Stimulated activated CD4-positive, alpha-beta T cell treated with anti-CD3 and anti-CD28 coated beads, TNF-alpha, amount 100 ng/mL, for 48 hours (primary cell): ENCODE measurements at regions not wholly inside any gene's neighbourhood (a gene's known extent, or its start where the extent isn't known, plus 50 kb on each side); places are given as distances from the start of the nearest gene placed in this dataset.

Experiments used
- DNase-seq, 3 donors: peaks; one replicate each; pipeline ENCODE4 v3.0.0-alpha.2; 2020; ENCODE audit warnings: low read depth in 3 of 3

GRCh38 chr5:89302102-89302891, 419.3 kb upstream of the MEF2C start:
- DNase-seq: no peak

DNA sequence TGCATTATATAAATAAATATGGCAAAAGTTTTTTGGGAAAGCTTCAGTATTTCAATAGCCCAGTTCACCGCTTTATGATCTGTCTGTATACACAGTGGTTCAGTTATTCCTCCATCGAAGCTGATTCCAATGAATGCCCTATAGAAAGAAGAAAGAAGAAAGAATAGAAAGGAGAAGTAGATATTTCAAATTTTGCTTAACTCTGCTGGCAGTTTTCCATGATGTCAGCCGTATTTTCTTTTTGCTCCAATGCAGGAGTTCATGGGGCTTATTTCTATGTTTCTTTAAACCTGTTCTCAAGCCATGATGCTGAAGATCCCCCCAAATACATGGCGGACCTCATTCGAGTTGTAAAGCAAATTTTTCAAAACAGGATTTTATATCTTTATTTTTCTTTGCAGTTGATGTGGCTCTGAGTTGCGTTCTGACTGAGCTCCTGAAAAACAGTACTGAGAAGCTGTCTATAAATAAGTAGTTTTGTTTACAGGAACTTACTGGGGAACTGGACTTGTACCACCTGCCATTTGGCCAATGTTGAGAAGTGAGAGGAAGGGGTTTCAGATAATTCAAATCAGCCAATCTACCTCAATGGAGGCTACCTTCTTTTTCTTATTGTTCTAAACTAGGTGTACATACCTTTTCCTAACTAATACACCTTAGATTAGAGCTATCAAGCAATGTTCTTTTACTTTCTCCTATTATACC, 418.5 kb upstream of the MEF2C start:
- DNase-seq: no peak

DNA sequence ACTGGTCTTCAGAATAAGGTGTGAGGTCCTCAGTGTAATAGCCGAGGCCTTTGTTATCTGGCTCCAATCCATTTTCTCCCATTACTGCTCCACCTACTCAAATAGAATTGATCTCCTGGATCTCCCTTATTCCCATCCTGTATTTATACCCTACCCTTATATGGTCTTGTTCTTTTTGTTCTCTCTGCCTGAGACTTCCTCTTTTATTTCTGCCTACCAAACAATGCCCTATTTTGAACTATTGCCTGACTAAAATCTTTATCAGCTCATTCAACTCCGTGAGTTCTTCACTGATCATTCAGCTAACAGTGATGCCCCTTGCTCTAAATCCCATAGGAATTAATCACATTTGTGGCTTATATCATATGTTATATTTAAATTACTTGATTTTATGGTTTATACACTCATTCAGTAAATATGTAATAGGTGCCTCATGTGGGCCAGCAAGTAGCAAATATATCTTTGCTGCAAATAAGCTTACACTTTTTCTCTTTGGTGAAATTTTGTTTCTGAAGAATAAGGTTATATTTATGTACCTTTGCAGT, 417.5 kb upstream of the MEF2C start:
- no peak for DNase-seq

- DNase-seq: no peak
These were observed 417.0 kb upstream of the MEF2C start for GRCh38 chr5:89299998-89300397.

DNA sequence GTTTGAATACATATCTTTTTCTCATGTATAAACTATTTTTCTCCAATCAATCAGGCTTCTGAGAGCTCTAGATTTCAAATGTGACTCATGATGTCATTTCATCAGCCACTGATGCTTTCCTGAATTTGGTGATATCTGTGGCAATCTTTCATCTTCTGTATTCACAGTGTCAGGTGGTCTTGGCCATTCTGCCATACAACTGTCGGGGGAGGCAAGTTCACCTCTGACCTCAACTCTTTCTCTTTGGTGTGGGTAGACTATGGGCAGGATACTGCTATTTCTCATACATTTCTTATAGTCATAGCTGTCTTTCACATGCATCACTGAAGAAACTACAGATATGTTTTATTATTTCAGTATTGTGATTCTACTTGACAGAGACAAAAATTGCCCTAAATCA, 414.1 kb upstream of the MEF2C start:
- DNase-seq: no peak

DNA sequence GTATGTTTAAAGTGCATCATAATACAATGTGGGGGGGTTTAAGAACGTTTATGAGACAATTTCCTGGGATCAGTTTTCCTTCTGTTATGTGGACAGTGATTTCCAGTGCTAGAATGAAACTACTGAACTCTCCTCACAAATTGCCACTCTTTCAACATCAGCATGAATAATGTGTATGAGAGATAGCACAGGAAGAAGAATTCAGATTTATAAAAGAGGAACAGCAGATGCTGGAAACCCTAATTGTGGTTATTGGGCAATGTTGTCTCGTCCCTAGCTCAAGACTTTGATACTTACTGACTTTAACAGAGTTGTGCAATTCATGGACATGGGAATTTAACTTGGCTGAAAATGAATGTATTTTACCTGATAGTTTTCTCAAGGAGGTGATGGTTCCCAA, 410.8 kb upstream of the MEF2C start:
- no peak for DNase-seq

DNA sequence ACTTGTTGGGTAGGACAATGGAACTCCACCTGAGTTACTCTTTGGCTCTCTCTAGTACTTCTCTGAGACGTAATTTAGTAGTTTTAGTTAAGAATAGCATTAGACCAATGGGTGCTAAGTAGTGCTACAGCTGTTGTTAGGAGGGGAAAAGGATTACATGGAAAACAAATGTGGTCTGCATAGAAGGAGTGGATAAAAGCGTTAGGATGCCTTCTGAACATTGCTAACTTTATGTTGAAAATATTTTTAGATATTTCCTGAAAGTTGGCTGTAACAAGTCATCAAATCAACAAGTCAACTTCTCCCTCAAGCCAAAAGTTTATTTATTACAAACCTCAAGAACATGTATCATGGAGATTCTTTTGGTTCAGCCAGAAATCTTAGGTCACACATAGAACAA, 409.5 kb upstream of the MEF2C start:
- DNase-seq: no peak

GRCh38 chr5:89289604-89290003, 406.6 kb upstream of the MEF2C start:
- no peak for DNase-seq

GRCh38 chr5:89287964-89288363, 405.0 kb upstream of the MEF2C start:
- no peak for DNase-seq

GRCh38 chr5:89286320-89286719, 403.3 kb upstream of the MEF2C start:
- no peak for DNase-seq

DNA sequence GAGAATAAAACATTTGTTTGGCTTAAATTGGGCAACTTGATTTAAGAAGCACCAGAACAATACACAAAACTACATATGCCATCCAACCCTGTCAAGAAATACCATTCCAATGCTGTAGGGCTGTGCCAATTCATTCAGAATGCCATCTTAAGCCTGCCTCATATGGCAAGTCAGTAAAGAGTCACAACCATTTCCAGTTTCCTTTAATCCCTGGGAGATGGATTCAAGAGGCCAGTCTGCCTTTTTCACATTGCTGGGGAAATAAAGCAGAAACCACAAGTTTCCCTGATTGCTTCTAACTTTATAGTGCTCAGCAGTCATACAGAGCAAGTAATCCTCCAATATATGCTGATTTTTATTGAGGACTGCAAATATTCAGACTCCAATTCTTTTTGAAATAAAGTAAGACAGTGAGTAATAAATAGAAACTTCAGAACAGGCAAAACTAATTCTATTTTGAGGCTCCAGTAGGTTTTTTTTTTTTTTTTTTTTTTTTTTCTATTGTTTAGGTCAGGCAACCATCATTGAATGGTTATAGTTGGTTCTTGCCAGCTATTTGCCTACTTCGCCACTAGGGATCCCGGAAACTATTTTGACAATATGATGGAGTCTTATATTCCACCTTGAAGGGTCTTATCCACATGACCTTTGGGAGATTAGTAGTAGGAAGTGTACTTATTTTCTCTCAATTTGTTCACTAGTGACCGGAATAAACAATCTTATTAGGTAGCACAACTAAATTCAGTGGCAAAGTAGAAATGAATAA, 400.9 kb upstream of the MEF2C start:
- DNase-seq: no peak

DNA sequence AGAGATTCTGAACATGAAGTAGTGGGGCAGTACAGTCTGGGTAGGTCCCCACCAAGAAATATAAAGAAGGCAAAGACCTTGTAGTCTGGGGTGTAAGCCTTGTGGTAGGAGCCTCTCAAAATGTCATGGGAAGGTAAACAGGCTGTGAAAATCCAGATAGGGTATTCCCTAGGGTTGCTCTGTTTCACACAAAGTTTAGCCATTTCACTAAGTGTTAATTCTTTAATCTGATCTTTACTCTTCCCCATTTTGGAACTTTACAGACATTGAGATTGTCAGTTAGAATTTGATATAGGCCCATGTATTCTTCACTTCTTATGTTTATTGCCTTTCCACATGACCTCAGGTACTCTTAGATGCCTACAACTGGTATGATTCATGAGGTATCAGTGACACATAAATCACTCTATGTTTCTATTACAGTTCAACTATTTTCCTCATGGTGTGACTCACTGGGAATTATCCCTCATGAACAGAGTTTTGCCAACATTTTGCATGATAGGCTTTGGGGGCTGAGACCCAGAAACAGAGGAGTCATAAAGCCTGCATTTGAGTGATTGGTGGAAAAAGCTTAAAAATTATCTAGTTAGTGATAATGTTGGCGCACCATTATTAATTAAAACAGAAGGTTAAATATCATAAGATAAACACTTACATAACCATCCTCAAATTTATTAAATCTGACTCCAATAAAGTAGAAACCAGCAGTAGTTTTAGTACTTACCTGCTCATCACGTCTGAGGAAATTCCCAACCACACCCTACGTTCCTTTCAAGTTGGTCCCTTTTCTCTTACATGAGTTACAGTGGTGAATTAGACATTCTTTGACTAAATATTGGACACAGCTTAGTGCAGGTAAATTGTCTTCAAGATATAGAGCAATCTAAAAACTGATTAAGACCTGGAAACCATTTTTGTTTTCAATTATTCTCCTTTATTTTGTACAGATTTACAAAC, 399.8 kb upstream of the MEF2C start:
- no peak for DNase-seq

DNA sequence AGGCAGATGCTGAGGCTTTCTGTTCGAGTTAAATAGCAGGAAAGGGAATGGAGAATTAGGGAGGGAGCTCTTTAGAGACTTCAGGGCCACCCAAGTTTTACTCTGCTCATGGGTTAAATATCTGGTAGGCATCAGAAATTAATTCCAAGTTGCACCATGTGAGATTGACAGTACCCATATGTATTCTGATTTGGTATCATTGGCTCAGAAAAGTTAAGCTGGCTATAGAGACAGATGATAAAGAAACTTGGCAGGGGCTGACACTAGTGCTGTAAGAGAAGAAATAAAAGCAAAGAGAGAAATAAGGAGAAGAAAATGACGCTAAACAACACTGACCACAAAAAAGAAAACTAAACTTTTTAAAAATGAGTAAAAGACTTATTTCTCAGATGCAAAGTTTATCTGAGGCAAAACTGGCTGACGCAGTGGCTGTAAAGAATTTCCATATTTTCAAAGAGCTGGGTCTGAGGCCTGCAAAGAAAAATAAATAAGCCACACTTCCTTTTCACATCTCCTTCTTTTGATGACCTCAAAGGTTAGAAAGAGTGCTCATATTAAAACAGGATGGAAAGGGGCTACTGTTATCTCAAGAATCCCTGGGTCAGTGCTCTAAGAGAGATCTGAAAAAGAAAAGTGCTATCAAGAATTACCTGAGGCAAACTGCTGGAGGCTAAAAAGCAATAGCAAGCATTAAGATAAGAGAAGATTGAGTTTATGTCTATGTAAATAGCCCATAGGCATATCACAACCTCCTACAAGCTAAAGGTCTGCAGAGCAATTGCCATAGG, 399.0 kb upstream of the MEF2C start:
- DNase-seq: no peak

- DNase-seq: no peak
These were observed 398.2 kb upstream of the MEF2C start for GRCh38 chr5:89281211-89281610.

DNA sequence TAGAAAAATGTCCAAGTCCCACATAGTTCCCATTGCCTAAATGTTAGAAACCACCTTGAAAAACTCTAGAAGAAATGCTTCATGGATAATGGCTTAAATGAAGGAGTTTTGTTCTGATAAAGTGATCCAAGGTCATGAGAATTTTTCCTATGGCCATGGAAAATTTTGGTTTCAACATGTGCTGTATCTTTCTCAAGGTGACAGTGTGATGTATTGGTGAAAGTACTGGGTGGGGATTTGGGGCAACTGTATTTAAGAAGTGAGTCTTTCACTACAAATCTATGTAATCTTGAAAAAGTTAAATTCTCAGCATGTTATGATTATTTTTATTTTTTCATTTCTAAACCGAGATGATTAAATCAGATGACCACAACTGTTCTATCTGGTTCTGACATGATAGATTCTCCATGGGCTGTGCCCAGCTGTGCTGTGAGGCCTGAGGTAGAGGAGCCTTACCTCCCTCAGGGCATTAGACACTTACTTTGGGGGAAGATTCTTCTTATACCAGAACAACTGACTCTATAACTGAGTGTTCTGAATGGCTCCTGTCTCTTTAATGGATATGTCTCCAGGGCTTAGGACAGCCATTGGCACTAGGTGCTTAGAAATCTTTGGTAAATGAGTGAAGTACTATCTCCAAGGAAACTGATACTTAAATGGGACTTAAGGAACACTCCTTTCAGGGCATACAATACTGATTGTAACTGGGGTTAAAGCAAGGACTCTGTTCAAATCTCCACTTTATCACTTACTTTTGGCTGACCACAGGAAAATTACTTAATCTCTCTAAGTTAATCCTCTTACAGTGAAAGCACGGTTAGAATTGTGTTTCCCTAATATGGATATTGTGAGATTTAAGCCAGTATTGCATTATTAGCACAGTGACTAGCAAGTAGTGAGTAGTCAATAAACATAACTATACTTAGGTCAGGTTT, 397.4 kb upstream of the MEF2C start:
- no peak for DNase-seq

DNA sequence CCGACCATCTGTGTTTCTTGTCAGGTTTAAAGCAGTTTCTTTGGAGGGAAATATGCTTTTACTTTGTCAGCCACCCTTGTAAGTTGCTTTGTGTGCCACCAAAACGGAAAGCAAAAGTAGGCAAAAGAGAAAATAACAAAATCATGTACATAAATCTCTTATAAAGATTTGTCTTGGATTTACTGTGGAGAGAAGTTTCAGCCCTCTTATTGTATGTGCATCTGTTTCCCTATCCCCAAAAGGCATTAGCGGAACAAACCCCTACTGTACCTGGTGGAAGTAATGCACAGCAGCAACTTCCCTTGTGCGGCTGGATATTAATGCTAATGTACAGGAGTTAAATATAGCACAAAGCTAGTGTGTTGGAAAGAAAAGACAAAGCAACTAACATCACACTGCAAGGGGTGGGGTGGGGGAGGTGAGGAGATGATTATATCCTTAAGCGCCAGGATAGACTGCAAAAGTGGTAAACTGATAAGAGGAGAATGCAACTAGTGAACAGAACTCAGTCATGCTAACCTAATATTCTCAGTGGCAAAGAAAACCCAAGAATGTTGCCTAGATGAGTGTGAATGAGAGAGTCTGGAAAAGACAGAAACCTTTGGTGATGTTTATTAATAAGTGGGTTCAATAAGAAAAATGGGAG, 396.5 kb upstream of the MEF2C start:
- no peak for DNase-seq

- no peak for DNase-seq
These were observed 394.8 kb upstream of the MEF2C start for GRCh38 chr5:89277816-89278215.

DNA sequence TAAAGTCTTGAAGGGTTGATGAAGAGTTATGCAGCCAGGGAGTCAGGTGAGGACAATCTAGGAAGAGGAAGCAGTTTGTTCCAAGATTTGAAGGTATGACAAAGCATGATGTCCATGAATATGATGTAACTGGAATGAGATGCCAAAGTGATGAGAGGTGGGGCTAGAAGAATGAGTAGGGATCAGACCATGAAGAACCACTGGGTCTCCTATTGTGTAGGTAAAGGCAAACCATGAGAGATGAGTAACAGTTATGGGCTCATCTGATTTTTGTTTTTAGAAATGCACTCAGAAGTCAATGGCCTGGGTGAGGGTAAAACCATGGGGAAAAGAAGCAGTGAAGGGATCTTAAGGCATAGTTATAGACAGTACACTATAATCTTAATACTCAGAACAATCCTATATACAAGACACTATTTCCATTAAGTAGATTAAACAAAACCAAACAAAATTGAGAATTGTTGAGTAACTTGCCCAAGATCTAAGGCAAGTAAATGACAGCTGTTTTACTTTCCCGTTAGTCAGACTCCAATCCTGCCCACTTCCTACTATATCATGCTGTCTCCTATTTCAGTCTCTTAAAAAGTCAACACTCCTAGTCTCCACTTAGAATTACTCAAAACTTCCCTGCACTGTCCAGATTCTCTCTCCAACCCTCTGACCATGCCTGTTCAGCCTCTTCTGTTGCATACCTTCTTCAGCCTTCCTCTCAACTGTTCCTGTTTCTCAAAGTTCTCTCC, 393.8 kb upstream of the MEF2C start:
- DNase-seq: no peak
